ENCODE measurements at regions not wholly inside any gene's neighbourhood (a gene's known extent, or its start where the extent isn't known, plus 50 kb on each side); places are given as distances from the start of the nearest gene placed in this dataset.

DNA sequence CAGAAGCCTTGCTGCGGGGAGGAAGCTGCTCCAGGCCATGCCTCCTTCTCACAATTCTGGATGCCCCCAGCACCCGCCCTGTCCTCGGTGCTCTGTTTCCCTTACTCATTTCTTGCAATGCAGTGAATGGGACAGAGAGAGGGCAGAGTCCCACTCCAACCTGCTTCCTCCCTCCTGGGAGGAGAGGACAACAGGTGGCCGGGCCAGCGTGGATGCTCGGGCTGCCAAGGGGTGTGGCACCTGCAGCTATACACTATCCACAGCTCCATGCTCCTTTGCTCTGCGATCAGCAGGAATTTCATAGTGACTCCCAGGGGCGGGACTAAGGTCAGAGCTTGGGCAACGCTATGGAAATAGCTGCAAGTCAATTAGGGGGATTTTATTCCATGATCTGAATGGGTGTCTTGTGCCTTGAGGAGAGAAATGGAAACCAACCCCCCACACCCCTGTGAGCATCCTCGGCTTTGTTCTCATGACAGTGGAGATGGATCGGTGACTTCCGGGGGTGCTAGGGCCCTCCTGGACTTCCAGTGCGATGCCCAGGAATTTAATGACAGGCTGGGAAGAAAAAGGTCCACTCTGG, 192.5 kb downstream of the MYLK4 start:
- no peak for DNase-seq (ENCODE audit: low read depth)
- TF ChIP-seq, protein P1, sequence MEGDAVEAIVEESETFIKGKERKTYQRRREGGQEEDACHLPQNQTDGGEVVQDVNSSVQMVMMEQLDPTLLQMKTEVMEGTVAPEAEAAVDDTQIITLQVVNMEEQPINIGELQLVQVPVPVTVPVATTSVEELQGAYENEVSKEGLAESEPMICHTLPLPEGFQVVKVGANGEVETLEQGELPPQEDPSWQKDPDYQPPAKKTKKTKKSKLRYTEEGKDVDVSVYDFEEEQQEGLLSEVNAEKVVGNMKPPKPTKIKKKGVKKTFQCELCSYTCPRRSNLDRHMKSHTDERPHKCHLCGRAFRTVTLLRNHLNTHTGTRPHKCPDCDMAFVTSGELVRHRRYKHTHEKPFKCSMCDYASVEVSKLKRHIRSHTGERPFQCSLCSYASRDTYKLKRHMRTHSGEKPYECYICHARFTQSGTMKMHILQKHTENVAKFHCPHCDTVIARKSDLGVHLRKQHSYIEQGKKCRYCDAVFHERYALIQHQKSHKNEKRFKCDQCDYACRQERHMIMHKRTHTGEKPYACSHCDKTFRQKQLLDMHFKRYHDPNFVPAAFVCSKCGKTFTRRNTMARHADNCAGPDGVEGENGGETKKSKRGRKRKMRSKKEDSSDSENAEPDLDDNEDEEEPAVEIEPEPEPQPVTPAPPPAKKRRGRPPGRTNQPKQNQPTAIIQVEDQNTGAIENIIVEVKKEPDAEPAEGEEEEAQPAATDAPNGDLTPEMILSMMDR (IDR thresholded peaks at IDR 0.05; ENCODE audit: control insufficient read depth, extremely low read depth, insufficient read depth): no peak

DNA sequence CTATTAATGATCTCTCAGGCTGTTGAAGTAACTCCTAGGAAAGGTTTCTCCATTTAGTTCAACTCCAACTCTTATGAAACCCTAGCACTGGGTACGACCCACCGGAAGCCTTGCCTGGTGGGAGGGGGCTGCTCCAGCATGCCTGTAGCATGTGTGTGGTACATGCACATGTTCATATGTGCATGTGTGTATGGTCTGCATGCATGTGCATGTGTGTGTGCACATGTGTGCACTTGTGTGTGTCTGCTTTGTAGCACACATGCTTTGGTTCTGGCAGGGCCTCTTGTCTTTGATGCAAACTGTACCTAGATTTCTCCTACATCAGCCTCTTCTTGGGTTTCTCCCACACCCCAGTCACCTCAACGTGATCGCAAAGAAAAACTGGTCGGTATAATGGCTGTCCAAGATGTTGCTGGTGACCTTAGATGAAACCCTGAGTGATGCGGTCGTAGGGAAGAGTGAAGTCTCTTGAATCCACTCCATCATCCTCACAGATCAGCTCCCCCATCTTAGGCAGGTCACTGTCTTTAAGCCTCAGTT, 193.5 kb downstream of the MYLK4 start:
- H3K4me3 ChIP-seq (ENCODE audit: low read depth, low read length): no peak overlapping the region
- TF ChIP-seq, protein P1 (IDR thresholded peaks at IDR 0.05; ENCODE audit: control insufficient read depth, extremely low read depth, insufficient read depth): no peak
- DNase-seq (ENCODE audit: low read depth): no peak

More for the DNA sequence above, 192.5 kb downstream of the MYLK4 start:
- H3K4me3 ChIP-seq (ENCODE audit: low read depth, low read length): no peak overlapping the region

DNA sequence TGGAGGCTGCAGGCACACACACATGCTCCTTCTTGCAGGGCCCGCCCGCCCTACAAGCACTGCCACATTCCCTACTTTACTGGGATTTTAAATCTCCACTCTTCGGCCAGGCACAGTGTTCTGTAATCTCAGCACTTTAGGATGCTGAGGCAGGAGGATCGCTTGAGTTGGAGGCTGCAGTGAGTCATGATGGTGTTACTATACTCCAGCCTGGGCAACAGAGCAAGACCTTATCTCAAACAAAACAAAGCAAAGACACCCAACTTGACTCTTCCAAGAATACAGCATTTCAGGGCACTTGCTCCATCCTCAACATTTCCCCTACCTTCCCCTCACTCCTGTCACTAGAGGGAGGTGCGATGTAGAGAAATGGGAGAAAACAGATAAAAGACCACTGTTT, 194.0 kb downstream of the MYLK4 start:
- no peak overlapping the region for H3K4me3 ChIP-seq (ENCODE audit: low read depth, low read length)
- TF ChIP-seq, protein P1 (IDR thresholded peaks at IDR 0.05; ENCODE audit: control insufficient read depth, extremely low read depth, insufficient read depth): no peak
- DNase-seq (ENCODE audit: low read depth): no peak

DNA sequence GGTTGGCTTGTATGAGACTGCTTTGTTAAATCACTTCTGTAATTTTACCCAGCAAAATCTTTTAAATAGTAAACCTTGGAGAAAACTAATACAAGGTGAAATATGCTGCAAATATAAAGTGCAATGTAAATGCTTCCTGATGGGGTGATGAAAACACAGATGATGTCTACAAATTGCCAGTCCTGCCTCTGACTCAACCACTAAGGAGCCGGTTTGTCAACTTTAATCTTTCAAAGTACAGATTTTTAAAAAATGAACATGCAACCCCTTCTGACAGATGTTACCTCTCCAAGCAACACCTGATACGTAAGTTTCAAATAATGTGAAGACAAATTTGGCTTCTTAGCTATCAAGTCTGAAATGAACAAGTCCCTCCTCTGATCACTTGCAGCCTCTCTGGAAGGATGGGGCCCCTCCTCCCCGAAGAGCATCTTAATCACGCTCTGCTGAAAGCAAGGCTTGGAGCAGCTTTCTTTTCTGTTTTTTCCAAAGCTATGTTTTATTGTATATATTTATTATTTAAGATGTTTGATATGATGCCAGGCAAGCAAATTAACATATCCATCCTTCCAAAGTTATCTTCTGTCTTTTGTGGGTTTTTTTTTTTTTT, 196.0 kb downstream of the MYLK4 start:
- DNase-seq (ENCODE audit: low read depth): no peak
- TF ChIP-seq, protein P1 (IDR thresholded peaks at IDR 0.05; ENCODE audit: control insufficient read depth, extremely low read depth, insufficient read depth): no peak
- H3K4me3 ChIP-seq (ENCODE audit: low read depth, low read length): no peak overlapping the region

DNA sequence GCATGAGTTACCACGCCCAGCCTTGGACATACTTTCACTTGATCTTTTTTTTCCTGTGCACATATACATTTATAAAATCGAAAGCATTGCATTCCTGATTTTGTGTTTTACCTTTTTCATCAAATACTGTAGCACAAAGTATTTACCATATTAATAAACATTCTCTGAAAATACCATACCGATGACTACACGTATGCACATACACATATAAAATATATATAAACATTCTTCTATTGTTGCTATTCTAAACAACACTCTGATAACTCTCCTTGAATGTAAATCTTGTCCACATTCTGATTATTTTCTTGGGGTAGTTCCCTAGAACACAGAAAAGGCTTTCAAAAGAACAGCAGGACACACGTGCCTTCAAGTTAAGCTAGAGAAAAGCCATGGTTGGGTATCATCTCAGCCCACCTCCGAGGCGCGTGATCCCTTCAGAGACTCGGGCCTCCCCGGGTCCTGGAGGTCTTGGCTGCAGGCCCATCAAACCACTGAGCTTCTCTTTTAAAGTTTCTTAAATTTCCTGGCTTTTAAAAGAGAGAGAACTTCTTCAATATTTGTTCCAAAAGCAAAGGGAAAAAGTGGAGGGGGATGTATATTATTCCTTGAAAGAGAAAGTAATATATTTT, 198.1 kb downstream of the MYLK4 start:
- no peak for DNase-seq (ENCODE audit: low read depth)
- TF ChIP-seq, protein P1 (IDR thresholded peaks at IDR 0.05; ENCODE audit: control insufficient read depth, extremely low read depth, insufficient read depth): no peak
- H3K4me3 ChIP-seq (ENCODE audit: low read depth, low read length): no peak overlapping the region

DNA sequence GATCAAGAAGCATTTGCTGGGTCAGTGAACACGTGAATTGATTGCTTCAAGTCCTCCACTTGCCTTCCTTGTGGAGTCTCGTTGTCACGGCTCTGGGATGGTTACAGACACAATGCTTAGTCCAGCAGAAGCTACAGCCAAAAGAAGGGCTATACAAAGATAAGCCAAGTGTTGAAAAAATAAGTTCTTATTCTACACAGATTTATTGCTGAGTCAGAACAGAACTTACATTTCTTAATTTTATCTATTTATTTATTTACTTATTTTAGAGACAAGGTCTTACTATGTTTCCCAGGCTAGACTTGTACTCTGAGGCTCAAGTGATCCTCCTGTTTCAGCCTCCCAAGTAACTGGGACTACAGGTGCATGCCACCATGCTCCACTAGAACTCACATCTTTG, 199.0 kb downstream of the MYLK4 start:
- TF ChIP-seq, protein P1 (IDR thresholded peaks at IDR 0.05; ENCODE audit: control insufficient read depth, extremely low read depth, insufficient read depth): no peak
- no peak overlapping the region for H3K4me3 ChIP-seq (ENCODE audit: low read depth, low read length)
- DNase-seq (ENCODE audit: low read depth): no peak

Measured in LNCaP clone FGC (cell line).